K562 (cell line): ENCODE measurements at regions not wholly inside any gene's neighbourhood (a gene's known extent, or its start where the extent isn't known, plus 50 kb on each side); places are given as distances from the start of the nearest gene placed in this dataset.

Experiments
- BRF1 ChIP-seq: IDR thresholded peaks from 3 replicates; pipeline ENCODE4 v1.6.1; 2011; ENCODE audit warnings: borderline replicate concordance, mild to moderate bottlenecking; ENCODE audit not compliant: insufficient read length; ENCODE audit errors: extremely low read depth
- ELF1 ChIP-seq: fragments of 200-800 bp; sonication (Bioruptor generic); IDR thresholded peaks from 2 replicates; pipeline ENCODE4 v1.6.1; 2016; ENCODE audit warnings: missing genetic modification characterization, missing compliant biosample characterization
- ELF2 ChIP-seq: fragments of 250-450 bp; sonication (Bioruptor Pico); IDR thresholded peaks from 2 replicates; pipeline ENCODE4 v1.5.0; 2021; ENCODE audit warnings: mild to moderate bottlenecking
- HSF4 ChIP-seq: fragments of 250-450 bp; sonication (Bioruptor Pico); IDR thresholded peaks from 2 replicates; pipeline ENCODE4 v2.1.2; 2022; ENCODE audit warnings: mild to moderate bottlenecking, moderate library complexity, borderline replicate concordance
- RBM39 ChIP-seq: fragments of 200-400 bp; formaldehyde crosslinking; optimal IDR thresholded peaks from 2 replicates; pipeline ENCODE3; 2018; ENCODE audit warnings: low read depth, low read length
- RUNX1 ChIP-seq: sonication (generic); IDR thresholded peaks from 2 replicates; pipeline ENCODE4 v1.6.1; 2016; ENCODE audit warnings: antibody characterized with exemption, low read depth
- TEAD1 ChIP-seq, 2 experiments: fragments of 450-650 bp in 1 of 2; sonication (generic) in 1 of 2; formaldehyde crosslinking; IDR thresholded peaks; 2 replicates each; pipeline versions ENCODE4 v1.4.0 to v1.8.0; 2020 to 2022; ENCODE audit warnings: mild to moderate bottlenecking in 2 of 2, missing genetic modification reagents in 1 of 2
- TF ChIP-seq, protein P1 (sequence below): fragments of 250-450 bp; sonication (Bioruptor Pico); IDR thresholded peaks from 2 replicates; pipeline ENCODE4 v1.8.0; 2022; ENCODE audit warnings: inconsistent platforms
- TF ChIP-seq, protein P2 (sequence below): fragments of 450-650 bp; IDR thresholded peaks from 2 replicates; pipeline ENCODE4 v1.6.1; 2017; ENCODE audit warnings: antibody characterized with exemption
- TF ChIP-seq, protein P3 (sequence below): fragments of 450-650 bp; IDR thresholded peaks from 2 replicates; pipeline ENCODE4 v1.6.1; 2017; ENCODE audit warnings: antibody characterized with exemption, mild to moderate bottlenecking

- TF ChIP-seq, protein P1, sequence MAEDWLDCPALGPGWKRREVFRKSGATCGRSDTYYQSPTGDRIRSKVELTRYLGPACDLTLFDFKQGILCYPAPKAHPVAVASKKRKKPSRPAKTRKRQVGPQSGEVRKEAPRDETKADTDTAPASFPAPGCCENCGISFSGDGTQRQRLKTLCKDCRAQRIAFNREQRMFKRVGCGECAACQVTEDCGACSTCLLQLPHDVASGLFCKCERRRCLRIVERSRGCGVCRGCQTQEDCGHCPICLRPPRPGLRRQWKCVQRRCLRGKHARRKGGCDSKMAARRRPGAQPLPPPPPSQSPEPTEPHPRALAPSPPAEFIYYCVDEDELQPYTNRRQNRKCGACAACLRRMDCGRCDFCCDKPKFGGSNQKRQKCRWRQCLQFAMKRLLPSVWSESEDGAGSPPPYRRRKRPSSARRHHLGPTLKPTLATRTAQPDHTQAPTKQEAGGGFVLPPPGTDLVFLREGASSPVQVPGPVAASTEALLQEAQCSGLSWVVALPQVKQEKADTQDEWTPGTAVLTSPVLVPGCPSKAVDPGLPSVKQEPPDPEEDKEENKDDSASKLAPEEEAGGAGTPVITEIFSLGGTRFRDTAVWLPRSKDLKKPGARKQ (CRISPR knock-in tag) = no peak
- TF ChIP-seq HSF4 (CRISPR knock-in tag) (no peak), TEAD1 (CRISPR knock-in tag; IDR thresholded peaks at IDR 0.05) (no peak), ELF2 (CRISPR knock-in tag) (no peak), RBM39 (no peak), RUNX1 (no peak), BRF1 (no peak), ELF1 (tag) (no peak)
- TF ChIP-seq, protein P2, sequence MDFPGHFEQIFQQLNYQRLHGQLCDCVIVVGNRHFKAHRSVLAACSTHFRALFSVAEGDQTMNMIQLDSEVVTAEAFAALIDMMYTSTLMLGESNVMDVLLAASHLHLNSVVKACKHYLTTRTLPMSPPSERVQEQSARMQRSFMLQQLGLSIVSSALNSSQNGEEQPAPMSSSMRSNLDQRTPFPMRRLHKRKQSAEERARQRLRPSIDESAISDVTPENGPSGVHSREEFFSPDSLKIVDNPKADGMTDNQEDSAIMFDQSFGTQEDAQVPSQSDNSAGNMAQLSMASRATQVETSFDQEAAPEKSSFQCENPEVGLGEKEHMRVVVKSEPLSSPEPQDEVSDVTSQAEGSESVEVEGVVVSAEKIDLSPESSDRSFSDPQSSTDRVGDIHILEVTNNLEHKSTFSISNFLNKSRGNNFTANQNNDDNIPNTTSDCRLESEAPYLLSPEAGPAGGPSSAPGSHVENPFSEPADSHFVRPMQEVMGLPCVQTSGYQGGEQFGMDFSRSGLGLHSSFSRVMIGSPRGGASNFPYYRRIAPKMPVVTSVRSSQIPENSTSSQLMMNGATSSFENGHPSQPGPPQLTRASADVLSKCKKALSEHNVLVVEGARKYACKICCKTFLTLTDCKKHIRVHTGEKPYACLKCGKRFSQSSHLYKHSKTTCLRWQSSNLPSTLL = no peak
- TF ChIP-seq, protein P3, sequence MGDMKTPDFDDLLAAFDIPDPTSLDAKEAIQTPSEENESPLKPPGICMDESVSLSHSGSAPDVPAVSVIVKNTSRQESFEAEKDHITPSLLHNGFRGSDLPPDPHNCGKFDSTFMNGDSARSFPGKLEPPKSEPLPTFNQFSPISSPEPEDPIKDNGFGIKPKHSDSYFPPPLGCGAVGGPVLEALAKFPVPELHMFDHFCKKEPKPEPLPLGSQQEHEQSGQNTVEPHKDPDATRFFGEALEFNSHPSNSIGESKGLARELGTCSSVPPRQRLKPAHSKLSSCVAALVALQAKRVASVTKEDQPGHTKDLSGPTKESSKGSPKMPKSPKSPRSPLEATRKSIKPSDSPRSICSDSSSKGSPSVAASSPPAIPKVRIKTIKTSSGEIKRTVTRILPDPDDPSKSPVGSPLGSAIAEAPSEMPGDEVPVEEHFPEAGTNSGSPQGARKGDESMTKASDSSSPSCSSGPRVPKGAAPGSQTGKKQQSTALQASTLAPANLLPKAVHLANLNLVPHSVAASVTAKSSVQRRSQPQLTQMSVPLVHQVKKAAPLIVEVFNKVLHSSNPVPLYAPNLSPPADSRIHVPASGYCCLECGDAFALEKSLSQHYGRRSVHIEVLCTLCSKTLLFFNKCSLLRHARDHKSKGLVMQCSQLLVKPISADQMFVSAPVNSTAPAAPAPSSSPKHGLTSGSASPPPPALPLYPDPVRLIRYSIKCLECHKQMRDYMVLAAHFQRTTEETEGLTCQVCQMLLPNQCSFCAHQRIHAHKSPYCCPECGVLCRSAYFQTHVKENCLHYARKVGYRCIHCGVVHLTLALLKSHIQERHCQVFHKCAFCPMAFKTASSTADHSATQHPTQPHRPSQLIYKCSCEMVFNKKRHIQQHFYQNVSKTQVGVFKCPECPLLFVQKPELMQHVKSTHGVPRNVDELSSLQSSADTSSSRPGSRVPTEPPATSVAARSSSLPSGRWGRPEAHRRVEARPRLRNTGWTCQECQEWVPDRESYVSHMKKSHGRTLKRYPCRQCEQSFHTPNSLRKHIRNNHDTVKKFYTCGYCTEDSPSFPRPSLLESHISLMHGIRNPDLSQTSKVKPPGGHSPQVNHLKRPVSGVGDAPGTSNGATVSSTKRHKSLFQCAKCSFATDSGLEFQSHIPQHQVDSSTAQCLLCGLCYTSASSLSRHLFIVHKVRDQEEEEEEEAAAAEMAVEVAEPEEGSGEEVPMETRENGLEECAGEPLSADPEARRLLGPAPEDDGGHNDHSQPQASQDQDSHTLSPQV = no peak
These were observed 165.7 kb downstream of the PSAT1 start (continued) for GRCh38 chr9:78462611-78463010.
